ENCODE measurements at regions not wholly inside any gene's neighbourhood (a gene's known extent, or its start where the extent isn't known, plus 50 kb on each side); places are given as distances from the start of the nearest gene placed in this dataset.
"Not testable (repeated sequence)": the region's sequence is repeated elsewhere in the genome, so short reads cannot be mapped to it uniquely, and the experiment has no call there.

DNA sequence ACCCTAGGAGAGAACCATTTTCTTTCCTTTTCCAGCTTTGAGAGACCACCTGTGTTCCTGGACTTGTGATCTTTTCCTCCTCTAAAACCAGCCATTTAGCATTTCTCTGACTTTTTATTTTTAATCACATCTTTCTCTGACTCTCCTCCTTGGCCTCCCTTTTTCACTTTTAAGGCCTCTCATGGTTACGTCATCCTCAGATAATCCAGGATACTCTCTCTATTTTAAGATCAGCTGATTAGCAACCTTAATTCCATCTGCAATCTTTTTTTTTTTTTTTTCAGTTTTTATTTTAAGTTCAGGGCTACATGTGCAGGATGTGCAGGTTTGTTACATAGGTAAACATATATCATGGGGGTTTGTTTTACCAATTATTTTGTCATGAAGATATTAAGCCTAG is 54.0 kb downstream of the RFPL4B start:
- intact Hi-C loops (cut with DNase I), result no loop called here
- DNase-seq, result no peak

DNA sequence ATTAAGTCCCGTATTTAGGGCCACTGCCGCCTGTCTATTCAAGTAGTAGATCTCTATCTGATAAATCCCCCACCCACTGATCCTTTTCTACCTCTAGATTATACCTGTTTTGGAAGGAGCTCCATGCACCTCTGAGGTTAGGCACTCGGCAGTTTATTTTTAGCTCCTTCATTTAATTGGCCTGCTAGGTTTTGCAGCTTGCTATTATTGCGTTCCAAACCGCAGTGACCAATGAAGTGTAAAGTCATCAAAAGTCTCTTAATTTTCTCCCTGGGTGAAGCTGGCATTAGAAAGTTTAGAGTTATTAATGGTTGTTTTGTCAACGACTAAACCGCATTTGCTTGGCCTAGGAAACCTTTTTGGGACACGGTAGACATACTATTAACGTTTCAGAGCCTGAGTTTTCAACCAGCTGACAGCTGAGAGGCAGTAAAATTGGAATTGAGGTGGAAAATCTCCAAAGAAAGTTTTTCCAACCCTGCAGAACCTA is 60.0 kb downstream of the RFPL4B start:
- no peak for DNase-seq
- intact Hi-C loops (cut with DNase I), result no loop called here

DNA sequence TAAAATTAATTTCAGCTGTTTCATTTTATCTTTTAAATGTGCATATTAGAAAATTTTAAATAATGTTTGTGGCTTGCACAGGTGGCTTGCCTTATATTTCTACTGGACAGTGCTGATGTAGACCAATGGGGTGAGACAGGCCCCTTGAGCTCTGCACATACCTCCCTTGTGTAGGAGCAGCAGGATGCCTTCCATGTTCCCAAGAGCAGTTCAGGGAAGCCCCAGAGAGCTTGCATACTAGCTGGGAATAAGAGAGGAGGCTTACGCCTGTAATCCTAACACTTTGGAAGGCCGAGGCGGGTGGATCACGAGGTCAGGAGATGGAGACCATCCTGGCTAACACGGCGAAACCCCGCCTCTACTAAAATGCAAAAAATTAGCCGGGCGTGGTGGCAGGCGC is 61.4 kb downstream of the RFPL4B start:
- intact Hi-C loops (cut with DNase I), result no loop called here
- no peak for DNase-seq

GRCh38 chr6:112409311-112409710 is 62.2 kb downstream of the RFPL4B start:
- intact Hi-C loops (cut with DNase I), result no loop called here
- no peak for DNase-seq

GRCh38 chr6:112413780-112414179 is 66.7 kb downstream of the RFPL4B start:
- intact Hi-C loops (cut with DNase I), result no loop called here
- DNase-seq, result no peak

- intact Hi-C loops (cut with DNase I), result no loop called here
- no peak for DNase-seq
Observed at GRCh38 chr6:112415366-112415765, 68.2 kb downstream of the RFPL4B start.

- intact Hi-C loops (cut with DNase I), result no loop called here
- DNase-seq, result no peak
Observed at GRCh38 chr6:112416866-112417265, 69.7 kb downstream of the RFPL4B start.

DNA sequence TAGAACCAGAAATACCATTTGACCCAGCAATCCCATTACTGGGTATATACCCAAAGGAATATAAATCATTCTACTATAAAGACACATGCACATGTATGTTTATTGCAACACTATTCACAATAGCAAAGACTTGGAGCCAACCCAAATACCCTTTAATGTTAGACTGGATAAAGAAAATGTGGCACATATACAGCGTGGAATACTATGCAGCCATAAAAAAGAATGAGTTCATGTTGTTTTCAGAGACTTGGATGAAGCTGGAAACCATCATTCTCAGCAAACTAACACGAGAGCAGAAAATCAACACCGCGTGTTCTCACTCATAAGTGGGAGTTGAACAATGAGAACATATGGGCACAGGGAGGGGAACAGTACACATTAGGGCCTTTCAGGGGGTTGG is 79.9 kb downstream of the RFPL4B start:
- intact Hi-C loops (cut with DNase I); DNase-seq: not testable (repeated sequence)

DNA sequence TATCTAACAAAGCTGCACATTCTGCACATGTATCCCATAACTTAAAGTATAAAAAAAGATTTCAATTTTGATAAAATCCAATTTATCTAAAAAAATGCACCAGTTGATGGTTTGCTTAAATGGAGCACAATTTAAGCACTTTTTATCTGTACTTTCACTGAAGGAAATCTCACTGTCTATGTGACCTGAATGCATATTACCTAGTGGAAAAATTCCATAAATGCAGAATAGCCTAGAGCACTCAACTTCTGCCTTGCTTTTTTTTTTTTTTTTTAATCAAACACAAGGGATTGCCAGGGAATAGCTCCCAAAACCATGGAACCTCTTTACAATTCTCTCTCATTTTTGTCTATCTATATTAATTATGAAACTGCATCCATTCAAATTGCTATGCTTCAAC is 80.4 kb downstream of the RFPL4B start:
- intact Hi-C loops (cut with DNase I), result no loop called here
- no peak for DNase-seq

GRCh38 chr6:112428477-112428876 is 81.3 kb downstream of the RFPL4B start:
- no peak for DNase-seq
- intact Hi-C loops (cut with DNase I), result no loop called here

GRCh38 chr6:112429226-112429625 is 82.1 kb downstream of the RFPL4B start:
- intact Hi-C loops (cut with DNase I), result no loop called here
- no peak for DNase-seq

- DNase-seq, result no peak
- intact Hi-C loops (cut with DNase I), result no loop called here
Observed at GRCh38 chr6:112431803-112432202, 84.7 kb downstream of the RFPL4B start.

- DNase-seq, result no peak
- intact Hi-C loops (cut with DNase I), result no loop called here
Observed at GRCh38 chr6:112432853-112433252, 85.7 kb downstream of the RFPL4B start.

DNA sequence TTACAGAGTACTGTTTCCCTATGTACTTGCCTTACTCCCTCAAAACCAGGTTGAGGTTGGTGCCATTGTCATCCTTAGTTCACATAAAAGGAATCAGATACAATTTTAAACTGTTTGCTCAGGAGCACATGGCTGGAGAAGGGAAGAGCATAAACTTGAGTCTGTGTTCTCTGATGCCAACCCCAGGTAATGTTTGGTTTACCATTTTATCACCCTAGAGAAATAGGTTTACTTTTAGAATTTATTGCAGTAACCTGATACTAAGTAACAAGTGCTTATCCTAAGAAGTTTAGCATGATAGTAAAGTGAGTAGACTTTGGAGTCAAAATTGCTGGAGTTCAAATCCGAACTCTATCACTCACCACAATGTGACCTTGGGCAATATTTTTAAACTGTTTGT is 86.3 kb downstream of the RFPL4B start:
- DNase-seq, result no peak
- intact Hi-C loops (cut with DNase I), result no loop called here

- intact Hi-C loops (cut with DNase I), result no loop called here
- no peak for DNase-seq
Observed at GRCh38 chr6:112434896-112435435, 87.8 kb downstream of the RFPL4B start.

GRCh38 chr6:112437058-112437457 is 89.9 kb downstream of the RFPL4B start:
- DNase-seq, result no peak
- intact Hi-C loops (cut with DNase I), result no loop called here

GRCh38 chr6:112439010-112439409 is 91.9 kb downstream of the RFPL4B start:
- peak in 2 of 42 donors; percentile 14 to 16 for DNase-seq
- intact Hi-C loops (cut with DNase I), result no loop called here

- intact Hi-C loops (cut with DNase I), result no loop called here
- no peak for DNase-seq
Observed at GRCh38 chr6:112439432-112439831, 92.3 kb downstream of the RFPL4B start.

DNA sequence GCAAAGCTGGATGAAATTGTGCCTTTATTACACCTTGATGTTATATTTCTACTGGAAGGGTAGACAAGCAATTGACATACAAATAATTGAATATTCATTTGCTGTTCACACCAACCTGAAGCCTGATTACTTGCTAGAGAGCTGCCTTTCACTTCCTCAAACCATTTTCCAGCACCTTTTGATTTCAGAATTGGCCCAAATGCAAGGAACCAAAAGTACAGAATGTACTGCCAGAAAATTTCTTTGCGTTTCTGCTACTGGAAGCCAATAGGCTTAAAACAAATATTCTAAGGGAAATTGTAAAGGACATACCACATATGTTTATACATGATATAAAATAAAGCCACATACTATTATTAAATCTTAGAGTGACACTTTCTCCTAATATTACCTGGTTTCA is 94.5 kb downstream of the RFPL4B start:
- intact Hi-C loops (cut with DNase I), result no loop called here
- DNase-seq, result no peak

GRCh38 chr6:112443179-112444065 is 96.3 kb downstream of the RFPL4B start:
- intact Hi-C loops (cut with DNase I), result no loop called here
- DNase-seq, result peak in 5 of 42 donors; percentile 2 to 39 (median 10)

DNA sequence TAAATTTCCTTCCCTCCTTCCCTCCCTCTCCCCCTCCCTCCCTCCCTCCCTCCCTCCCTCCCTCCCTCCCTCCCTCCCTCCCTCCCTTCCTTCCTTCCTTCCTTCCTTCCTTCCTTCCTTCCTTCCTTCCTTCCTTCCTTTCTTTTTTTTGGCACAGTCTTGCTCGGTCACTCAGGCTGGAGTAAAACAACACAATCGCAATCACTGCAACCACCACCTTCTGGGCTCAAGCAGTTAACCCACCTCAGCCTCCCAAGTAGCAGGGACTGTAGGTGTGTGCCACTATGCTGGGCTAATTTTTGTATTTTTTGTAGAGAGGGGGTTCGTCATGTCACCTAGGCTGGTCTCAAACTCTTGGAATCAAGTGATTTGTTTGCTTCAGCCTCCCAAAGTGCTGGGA is 101.7 kb downstream of the RFPL4B start:
- intact Hi-C loops (cut with DNase I); DNase-seq: not testable (repeated sequence)
